IMR-90 (cell line): ENCODE measurements at regions not wholly inside any gene's neighbourhood (a gene's known extent, or its start where the extent isn't known, plus 50 kb on each side); places are given as distances from the start of the nearest gene placed in this dataset.
"Not testable (repeated sequence)": the region's sequence is repeated elsewhere in the genome, so short reads cannot be mapped to it uniquely, and the experiment has no call there.

Source experiments
- ATAC-seq: fragments of 200-7000 bp; cut with Tn5 transposase; 2 replicates; pipeline ENCODE4 v1.9.1; 2020; ENCODE audit warnings: low read depth, mild to moderate bottlenecking, moderate library complexity
- BruUV-seq: library from RNA; stranded (reverse); fragments of 400-500 nt; replicated peaks from 2 replicates; lab custom pipeline; 2021; lab: Mats Ljungman, UMichigan
- CTCF ChIA-PET: fragments of 300-600 bp; formaldehyde crosslinking; extraction: SDS; loops from one replicate; lab custom pipeline; 2021; ENCODE audit warnings: antibody characterized with exemption; lab: Yijun Ruan, JAX
- POLR2A ChIA-PET: fragments of 300-600 bp; sonication (Branson Sonifier 250); formaldehyde crosslinking; loops from one replicate; lab custom pipeline; 2022; ENCODE audit warnings: antibody characterized with exemption; ENCODE audit not compliant: unreplicated experiment; lab: Charles Lee
- DNase-seq: peaks from one replicate; pipeline ENCODE4 v3.0.0; 2013
- H2AFZ ChIP-seq: replicated peaks from 2 replicates; pipeline ENCODE3; 2013; ENCODE audit warnings: low read length, mild to moderate bottlenecking; ENCODE audit not compliant: poor library complexity
- H2AK5ac ChIP-seq: 2 replicates; pipeline ENCODE4 v1.6.1; 2013; ENCODE audit warnings: low read depth, low read length, inconsistent platforms
- H2AK9ac ChIP-seq: replicated peaks from 2 replicates; pipeline ENCODE3; 2013; ENCODE audit warnings: mild to moderate bottlenecking, low read depth, low read length, moderate library complexity; ENCODE audit not compliant: poor library complexity
- H2BK120ac ChIP-seq: 2 replicates; pipeline ENCODE4 v1.6.1; 2013; ENCODE audit warnings: low read depth, low read length, inconsistent platforms
- H2BK15ac ChIP-seq: 3 replicates; pipeline ENCODE4 v1.6.1; 2013; ENCODE audit warnings: low read depth, low read length, inconsistent platforms
- H2BK20ac ChIP-seq: 2 replicates; pipeline ENCODE4 v1.6.1; 2013; ENCODE audit warnings: low read depth, mild to moderate bottlenecking, inconsistent platforms, low read length, moderate library complexity
- H2BK5ac ChIP-seq: 2 replicates; pipeline ENCODE4 v1.6.1; 2013; ENCODE audit warnings: mild to moderate bottlenecking, low read depth, low read length, inconsistent platforms; ENCODE audit not compliant: poor library complexity, severe bottlenecking
- H3K14ac ChIP-seq: replicated peaks from 2 replicates; pipeline ENCODE4 v1.6.1; 2013; ENCODE audit warnings: low read depth, low read length, inconsistent platforms
- H3K18ac ChIP-seq: 2 replicates; pipeline ENCODE4 v1.6.1; 2013; ENCODE audit warnings: low read depth, low read length, control low read depth
- H3K23ac ChIP-seq: 2 replicates; pipeline ENCODE4 v1.6.1; 2013; ENCODE audit warnings: low read depth, low read length, inconsistent platforms
- H3K27ac ChIP-seq: 2 replicates; pipeline ENCODE4 v1.5.1; 2013; ENCODE audit warnings: mild to moderate bottlenecking, control low read depth, low read length; ENCODE audit not compliant: insufficient read depth
- H3K27me3 ChIP-seq: 2 replicates; pipeline ENCODE4 v1.6.1; 2013; ENCODE audit warnings: low read length; ENCODE audit not compliant: control insufficient read depth, insufficient read depth
- H3K36me3 ChIP-seq: 2 replicates; pipeline ENCODE4 v1.6.1; 2013; ENCODE audit warnings: low read length, mixed read lengths; ENCODE audit not compliant: control insufficient read depth, insufficient read depth
- H3K4ac ChIP-seq: 2 replicates; pipeline ENCODE4 v1.6.1; 2013; ENCODE audit warnings: low read depth, low read length, inconsistent platforms
- H3K4me1 ChIP-seq: 2 replicates; pipeline ENCODE4 v1.6.1; 2013; ENCODE audit warnings: low read length, mixed read lengths; ENCODE audit not compliant: control insufficient read depth, insufficient read depth
- H3K4me2 ChIP-seq: 2 replicates; pipeline ENCODE4 v1.6.1; 2013; ENCODE audit warnings: low read depth, mild to moderate bottlenecking, control low read depth, low read length, moderate library complexity
- H3K4me3 ChIP-seq: 2 replicates; pipeline ENCODE4 v1.5.1; 2013; ENCODE audit warnings: low read depth, mild to moderate bottlenecking, control low read depth, low read length, moderate library complexity; ENCODE audit not compliant: insufficient read depth
- H3K56ac ChIP-seq: 2 replicates; pipeline ENCODE4 v1.6.1; 2013; ENCODE audit warnings: low read length, inconsistent platforms; ENCODE audit not compliant: insufficient read depth; ENCODE audit errors: extremely low read depth
- H3K79me1 ChIP-seq, 2 experiments: 2 replicates each; pipeline ENCODE4 v1.6.1; 2013; ENCODE audit warnings: low read length in 2 of 2, inconsistent platforms in 1 of 2, low read depth in 1 of 2
- H3K9ac ChIP-seq: 2 replicates; pipeline ENCODE4 v1.6.1; 2013; ENCODE audit warnings: low read depth, low read length, control low read depth
- H3K9me1 ChIP-seq: 2 replicates; pipeline ENCODE4 v1.6.1; 2013; ENCODE audit warnings: low read length, inconsistent platforms; ENCODE audit not compliant: insufficient read depth
- H3K9me3 ChIP-seq: 2 replicates; pipeline ENCODE4 v1.6.1; 2013; ENCODE audit warnings: low read length; ENCODE audit not compliant: control insufficient read depth, insufficient read depth
- H4K20me1 ChIP-seq: 2 replicates; pipeline ENCODE4 v1.6.1; 2013; ENCODE audit warnings: low read length, inconsistent platforms; ENCODE audit not compliant: insufficient read depth
- H4K5ac ChIP-seq: 2 replicates; pipeline ENCODE4 v1.6.1; 2013; ENCODE audit warnings: mild to moderate bottlenecking, low read depth, low read length, control low read depth
- H4K8ac ChIP-seq, 2 experiments: 2 replicates each; pipeline ENCODE4 v1.6.1; 2013; ENCODE audit warnings: low read depth in 2 of 2, low read length in 2 of 2, control low read depth in 1 of 2, inconsistent platforms in 1 of 2
- H4K91ac ChIP-seq: 2 replicates; pipeline ENCODE4 v1.6.1; 2013; ENCODE audit warnings: low read depth, low read length, inconsistent platforms; ENCODE audit not compliant: insufficient read depth
- WGBS, 2 experiments: methylation state at CpG; one replicate each; pipeline versions ENCODE4 v1.1.5 to v1.1.7; 2013; ENCODE audit warnings: missing lambda C conversion rate in 2 of 2; ENCODE audit not compliant: insufficient read length in 1 of 2; ENCODE audit errors: extremely low coverage in 2 of 2; 5-methylcytosine and 5-hydroxymethylcytosine counted together
- dilution Hi-C: fragments of 300-500 bp; cut with HindIII; formaldehyde crosslinking; loops from one replicate; pipeline ENCODE4 v1.14.3; 2018; ENCODE audit warnings: low sequenced_read_pairs; ENCODE audit not compliant: unreplicated experiment
- in situ Hi-C: fragments of 300-500 bp; cut with MboI; formaldehyde crosslinking; loops from 3 replicates; pipeline ENCODE4 v1.14.3; 2019; ENCODE audit warnings: low sequenced_read_pairs, inconsistent platforms, mixed read lengths
- intact Hi-C: fragments of 100-400 bp; cut with micrococcal nuclease; formaldehyde crosslinking; loops from 2 replicates; pipeline ENCODE4 v1.10.0; 2022

DNA sequence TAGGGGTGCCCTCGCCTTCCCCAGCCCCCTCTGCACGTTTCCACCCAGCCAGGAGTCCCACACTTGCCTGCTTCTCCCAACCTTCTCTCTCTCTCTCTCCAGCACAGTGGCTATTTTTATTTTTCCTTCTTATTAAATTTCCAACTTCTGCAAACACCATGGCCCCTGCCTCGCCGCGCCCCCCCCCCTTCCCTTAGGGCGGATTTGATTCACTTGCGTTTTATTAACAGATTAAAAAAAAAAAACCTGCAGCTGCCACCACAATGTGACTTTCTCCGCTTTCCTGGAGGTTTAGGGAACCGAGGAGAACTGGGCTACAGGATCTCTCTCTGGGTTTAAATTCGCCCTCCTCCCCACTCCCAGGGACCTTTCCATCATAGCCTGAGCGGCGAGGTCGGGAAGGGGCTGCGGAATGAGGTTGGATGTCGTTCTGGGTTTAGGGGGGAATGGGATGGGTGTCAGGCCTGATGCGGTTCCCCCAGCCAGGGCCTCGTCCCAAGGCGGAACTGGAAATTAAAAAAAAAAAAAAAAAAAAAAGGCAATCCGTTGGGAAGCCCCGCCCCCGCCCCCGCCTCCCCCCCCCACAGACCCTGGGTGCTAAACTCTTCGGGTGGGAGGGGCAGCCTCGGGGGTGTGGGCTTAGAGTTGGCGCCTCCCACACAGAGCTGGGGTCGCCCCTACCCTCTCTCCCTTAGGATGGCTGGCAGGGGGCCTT is 87.3 kb upstream of the ADGRL1 start:
- H4K8ac ChIP-seq, H2BK5ac ChIP-seq, H3K14ac ChIP-seq, H3K18ac ChIP-seq, H3K23ac ChIP-seq, H2BK20ac ChIP-seq, H3K9me1 ChIP-seq, dilution Hi-C loops, H3K56ac ChIP-seq, CTCF ChIA-PET, H4K5ac ChIP-seq, H3K9ac ChIP-seq, H3K4ac ChIP-seq, H2AFZ ChIP-seq, ATAC-seq, intact Hi-C loops, H2AK9ac ChIP-seq, H3K36me3 ChIP-seq, H3K4me2 ChIP-seq, H2AK5ac ChIP-seq, in situ Hi-C loops, POLR2A ChIA-PET, H2BK120ac ChIP-seq, H4K91ac ChIP-seq, H3K4me1 ChIP-seq, H2BK15ac ChIP-seq, BruUV-seq, DNase-seq, H4K20me1 ChIP-seq, H3K4me3 ChIP-seq, H3K9me3 ChIP-seq, H3K79me1 ChIP-seq, H3K27ac ChIP-seq: not testable (repeated sequence)
- peaks cover 22% of the 10 kb centered on the region for H3K27me3 ChIP-seq
- 17% methylated on average over 3 of the region's 26 CpGs; no CpG with 5 or more reads in 1 of the 2 experiments for WGBS, 2 experiments

DNA sequence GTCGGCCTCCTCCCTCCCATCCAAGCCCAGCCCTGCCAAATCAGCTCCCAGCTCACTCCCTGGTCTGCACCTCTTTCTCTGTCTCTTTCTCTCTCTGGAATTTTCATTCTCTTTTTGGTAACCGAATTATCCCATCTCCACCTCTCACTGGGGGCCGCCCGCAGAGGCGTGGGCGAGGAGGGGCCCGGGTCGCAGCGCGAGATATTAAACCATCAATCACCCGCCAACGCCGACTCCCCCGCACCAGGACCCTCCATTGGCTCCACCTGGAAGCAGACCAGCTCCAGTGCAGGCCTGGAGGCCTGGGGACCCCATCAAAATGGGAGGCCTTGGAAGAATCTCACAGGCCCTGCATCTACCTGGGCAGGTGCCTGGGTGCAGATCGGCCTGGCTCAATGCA is 83.8 kb upstream of the ADGRL1 start:
- H3K79me1 ChIP-seq, H2AK5ac ChIP-seq, dilution Hi-C loops, H2AFZ ChIP-seq, in situ Hi-C loops, ATAC-seq, H3K36me3 ChIP-seq, H4K20me1 ChIP-seq, H2BK120ac ChIP-seq, H3K4me2 ChIP-seq, BruUV-seq, H3K9me1 ChIP-seq, H2BK15ac ChIP-seq, H3K56ac ChIP-seq, DNase-seq, H3K9me3 ChIP-seq, H3K18ac ChIP-seq, H4K5ac ChIP-seq, H3K9ac ChIP-seq, H4K91ac ChIP-seq, H2AK9ac ChIP-seq, POLR2A ChIA-PET, H3K14ac ChIP-seq, H4K8ac ChIP-seq, H3K4me1 ChIP-seq, H3K4me3 ChIP-seq, H3K4ac ChIP-seq, H2BK5ac ChIP-seq, H2BK20ac ChIP-seq, CTCF ChIA-PET, H3K27ac ChIP-seq, H3K23ac ChIP-seq: not testable (repeated sequence)
- H3K27me3 ChIP-seq: peaks cover 15% of the 10 kb centered on the region
- intact Hi-C loops: loop anchor here (10.0 kb wide), 1 partner anchor 65 kb away; no protein-coding TSS in a partner anchor
- no CpG with 5 or more reads among the region's 15 CpGs for whole genome bisulfite sequencing, 2 experiments
